ENCODE measurements at regions not wholly inside any gene's neighbourhood (a gene's known extent, or its start where the extent isn't known, plus 50 kb on each side); places are given as distances from the start of the nearest gene placed in this dataset.

- DNase-seq = no peak
Measured at GRCh38 chr1:214208460-214208859, 72.5 kb upstream of the SMYD2 start.

DNA sequence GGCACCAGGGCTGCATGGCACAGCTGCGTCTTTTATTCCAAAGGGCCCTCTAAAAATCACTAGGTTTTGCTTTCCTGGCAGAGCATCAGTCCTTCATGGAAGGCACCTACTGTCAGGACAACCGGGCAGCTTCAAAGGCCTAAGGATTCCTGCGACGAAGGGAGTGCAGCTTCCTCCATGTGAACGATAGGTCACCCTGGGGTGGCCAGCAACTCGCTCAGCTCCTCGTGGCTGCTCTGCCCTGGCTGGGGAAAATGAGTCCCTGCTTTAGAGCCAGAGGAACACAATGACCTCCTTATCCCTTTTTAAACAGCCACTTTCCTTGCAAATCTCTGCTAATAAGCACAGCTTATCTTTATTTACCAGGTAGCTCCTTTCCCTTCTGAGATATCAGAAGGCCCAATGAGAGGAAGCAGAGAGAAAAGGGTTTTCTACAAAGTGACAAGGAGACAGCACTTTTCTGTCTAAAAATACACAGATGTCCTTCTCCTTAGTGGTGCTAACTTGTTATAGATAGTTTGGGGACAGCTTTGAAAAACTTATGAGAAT is 71.6 kb upstream of the SMYD2 start:
- no peak for DNase-seq

GRCh38 chr1:214213136-214213535 is 67.8 kb upstream of the SMYD2 start:
- DNase-seq = peak; percentile 41

DNA sequence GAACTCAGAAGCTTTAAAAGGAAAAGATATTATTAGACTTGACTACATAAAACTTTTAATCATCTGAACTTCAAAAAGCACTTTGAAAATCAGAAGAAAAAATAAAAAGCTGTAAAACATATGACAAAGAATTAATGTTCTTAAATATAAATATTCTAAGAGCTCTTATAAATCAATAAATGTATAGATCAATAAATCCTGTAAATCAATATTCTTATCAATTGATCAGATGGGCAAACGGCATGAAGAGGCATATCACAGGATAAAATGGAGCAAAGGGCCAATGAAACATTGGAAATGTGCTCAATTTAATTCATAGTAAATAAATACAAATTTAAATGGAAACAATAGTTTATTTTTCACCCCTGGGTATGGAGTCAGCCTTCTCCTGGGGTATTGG is 66.1 kb upstream of the SMYD2 start:
- no peak for DNase-seq

GRCh38 chr1:214215583-214215982 is 65.4 kb upstream of the SMYD2 start:
- no peak for DNase-seq

DNA sequence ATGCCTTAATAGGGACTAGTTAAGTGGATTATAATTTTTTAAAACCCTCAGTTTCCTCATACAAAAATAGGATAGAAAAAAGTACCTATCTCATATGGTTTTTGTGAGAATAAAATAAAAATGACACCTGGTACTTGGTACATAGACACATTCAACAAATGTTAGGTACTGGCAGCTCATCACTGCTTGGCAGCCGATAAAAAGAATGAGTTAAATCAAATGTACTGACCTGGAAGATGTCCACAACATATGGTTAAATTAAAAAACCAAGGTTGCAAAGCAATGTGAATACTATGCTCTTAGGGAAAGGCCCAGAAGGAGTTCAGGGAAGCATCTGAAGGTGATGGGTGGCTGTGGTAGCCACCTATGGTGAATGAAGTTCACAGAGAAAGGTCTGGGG is 64.9 kb upstream of the SMYD2 start:
- DNase-seq = no peak

GRCh38 chr1:214216779-214217178 is 64.2 kb upstream of the SMYD2 start:
- DNase-seq = no peak

- DNase-seq = no peak
Measured at GRCh38 chr1:214219902-214220301, 61.1 kb upstream of the SMYD2 start.

GRCh38 chr1:214220891-214221290 is 60.1 kb upstream of the SMYD2 start:
- DNase-seq = no peak

- peak; percentile 48 for DNase-seq
Measured at GRCh38 chr1:214224611-214225354, 56.2 kb upstream of the SMYD2 start.

DNA sequence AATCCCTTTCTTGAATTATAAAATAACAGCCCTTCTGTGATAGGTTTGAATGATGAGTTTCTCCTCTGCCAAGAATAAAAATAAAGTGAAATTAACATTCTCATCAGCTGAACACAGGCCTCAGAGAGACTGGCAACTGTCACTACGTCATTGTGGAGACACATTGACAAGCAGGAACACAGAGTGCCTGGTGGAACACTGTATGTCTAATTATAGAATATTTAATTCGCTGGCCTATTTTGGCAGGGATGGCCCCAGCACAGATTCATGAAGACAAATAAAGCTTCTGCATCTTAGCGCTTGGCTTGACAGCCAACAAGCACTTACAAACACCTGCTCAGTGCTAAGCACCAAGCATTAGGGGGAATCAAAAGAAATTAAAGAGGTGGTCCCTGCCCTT is 52.0 kb upstream of the SMYD2 start:
- no peak for DNase-seq

DNA sequence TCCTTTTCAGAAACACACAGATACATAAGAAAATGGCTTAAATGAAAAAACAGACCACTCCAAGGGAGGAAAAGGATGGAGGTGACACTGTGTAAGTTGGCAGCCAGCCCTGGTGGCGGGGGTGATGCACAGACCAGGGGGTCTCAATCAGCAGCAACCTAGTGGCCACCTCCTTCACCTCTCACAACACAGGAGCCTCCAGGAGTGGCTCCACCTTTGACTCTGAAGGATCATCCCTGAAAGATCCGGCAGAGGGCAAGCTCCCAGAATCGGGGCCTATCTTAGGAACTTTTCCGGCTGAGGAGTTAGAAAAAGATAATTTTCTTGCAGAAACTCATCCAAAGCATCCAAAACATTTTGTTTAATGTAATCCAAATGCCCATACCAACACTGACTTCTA is 51.2 kb upstream of the SMYD2 start:
- no peak for DNase-seq
